CD4-positive, alpha-beta T cell (primary cell): ENCODE measurements at regions not wholly inside any gene's neighbourhood (a gene's known extent, or its start where the extent isn't known, plus 50 kb on each side); places are given as distances from the start of the nearest gene placed in this dataset.

Source experiments
- ATAC-seq: fragments of 200-7000 bp; cut with Tn5 transposase; one replicate; pipeline ENCODE4 v1.10.0; 2022; ENCODE audit warnings: mild to moderate bottlenecking; ENCODE audit not compliant: poor library complexity
- CTCF ChIA-PET: fragments of 350-600 bp; sonication (Branson Sonifier 250); formaldehyde crosslinking; loops from one replicate; lab custom pipeline; 2021; ENCODE audit warnings: antibody characterized with exemption, inconsistent platforms; lab: Charles Lee
- POLR2A ChIA-PET: fragments of 350-600 bp; sonication (Branson Sonifier 250); formaldehyde crosslinking; loops from one replicate; lab custom pipeline; 2021; ENCODE audit warnings: antibody characterized with exemption, inconsistent platforms; lab: Charles Lee
- DNase-seq, 14 experiments: peaks; one replicate each; pipeline ENCODE4 v3.0.0-alpha.2; 2013 to 2020; ENCODE audit warnings: mixed read lengths in 2 of 14
- H3K27ac ChIP-seq, 2 donors: one replicate each; pipeline versions ENCODE4 v1.5.1 to v1.7.0; 2013; ENCODE audit warnings: low read length in 2 of 2, low read depth in 1 of 2, mild to moderate bottlenecking in 1 of 2
- H3K27me3 ChIP-seq, 2 experiments: 1 replicate in 1 of 2; 2 replicates in 1 of 2; pipeline versions ENCODE4 v1.6.1 to v1.7.0; 2013; ENCODE audit warnings: low read length in 2 of 2, control low read depth in 1 of 2, mild to moderate bottlenecking in 1 of 2, moderate library complexity in 1 of 2; ENCODE audit not compliant: insufficient read depth in 2 of 2, control insufficient read depth in 1 of 2
- H3K36me3 ChIP-seq: one replicate; pipeline ENCODE4 v1.6.1; 2013; ENCODE audit warnings: low read length, control low read depth; ENCODE audit not compliant: insufficient read depth
- H3K4me1 ChIP-seq: one replicate; pipeline ENCODE4 v1.6.1; 2013; ENCODE audit warnings: low read length, control low read depth; ENCODE audit not compliant: insufficient read depth
- H3K4me3 ChIP-seq: one replicate; pipeline ENCODE4 v1.5.1; 2013; ENCODE audit warnings: mild to moderate bottlenecking, low read length, moderate library complexity
- H3K9me3 ChIP-seq, 2 experiments: 1 replicate in 1 of 2; 2 replicates in 1 of 2; pipeline versions ENCODE4 v1.6.1 to v1.7.0; 2013; ENCODE audit warnings: low read length in 2 of 2, mild to moderate bottlenecking in 2 of 2, control low read depth in 1 of 2, moderate library complexity in 1 of 2; ENCODE audit not compliant: control insufficient read depth in 1 of 2, insufficient read depth in 1 of 2
- H3K27ac Mint-ChIP-seq: one replicate; pipeline ENCODE4 v1.8.0; 2020; ENCODE audit warnings: mixed read lengths
- H3K27me3 Mint-ChIP-seq: one replicate; pipeline ENCODE4 v1.8.0; 2021; ENCODE audit warnings: mixed read lengths
- H3K36me3 Mint-ChIP-seq: one replicate; pipeline ENCODE4 v1.8.0; 2021; ENCODE audit warnings: low read depth, mixed read lengths
- H3K4me1 Mint-ChIP-seq: one replicate; pipeline ENCODE4 v1.8.0; 2021; ENCODE audit warnings: low read depth, mixed read lengths
- H3K4me3 Mint-ChIP-seq: one replicate; pipeline ENCODE4 v1.8.0; 2020; ENCODE audit warnings: mild to moderate bottlenecking, mixed read lengths
- H3K9me3 Mint-ChIP-seq: one replicate; pipeline ENCODE4 v1.8.0; 2020; ENCODE audit warnings: mixed read lengths
- CTCF ChIP-seq: fragments of 200-600 bp; IDR thresholded peaks from one replicate; pipeline ENCODE4 v1.8.0; 2022; ENCODE audit warnings: antibody characterized with exemption, mild to moderate bottlenecking
- intact Hi-C, 2 experiments: fragments of 100-400 bp; cut with DNase I in 1 of 2; cut with micrococcal nuclease in 1 of 2; formaldehyde crosslinking; loops; one replicate each; pipeline versions ENCODE4 v1.15.1 to v1.9.0; 2023 to 2025; cut with DNase I, micrococcal nuclease

DNA sequence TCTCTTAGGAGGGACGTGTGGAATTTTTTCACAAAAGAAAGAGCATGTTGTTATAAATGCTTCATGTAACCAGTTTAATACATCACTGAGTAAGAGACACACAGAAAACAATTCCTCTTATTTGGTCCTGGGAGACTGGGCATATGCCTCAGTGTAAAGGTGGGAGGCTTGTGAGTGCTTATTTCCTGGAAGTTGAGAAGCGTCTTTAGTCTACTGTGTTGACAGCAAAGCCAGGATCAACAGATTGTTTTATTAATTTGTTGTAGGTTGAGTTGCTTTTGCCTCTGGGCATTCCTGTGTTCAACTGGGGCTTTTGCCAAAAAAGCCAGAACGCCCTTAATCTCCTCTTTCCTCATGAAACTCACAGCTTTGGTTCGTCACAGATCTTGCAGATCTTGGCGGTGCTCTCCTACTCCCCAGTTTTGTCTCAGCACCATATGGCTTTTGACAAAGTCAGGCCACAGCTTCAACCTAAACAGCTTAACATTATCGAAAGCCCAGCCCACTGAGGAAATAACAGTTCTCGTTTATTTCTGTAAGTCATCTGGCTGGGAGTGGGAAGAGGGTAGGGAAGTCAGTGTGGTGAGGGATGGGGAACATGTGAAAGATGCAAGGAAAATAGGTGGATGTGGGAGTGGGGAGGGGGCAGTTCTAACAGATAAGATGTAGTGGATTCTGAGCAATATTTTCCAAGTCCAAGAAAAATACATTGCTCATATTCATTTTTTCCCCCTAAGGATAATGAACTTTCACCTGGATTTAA lies 227.2 kb downstream of the DACT1 start:
- no peak for TF ChIP-seq CTCF
- peaks cover 2% of the 10 kb centered on the region for H3K9me3 Mint-ChIP-seq
- Histone ChIP-seq H3K27ac (no peak overlapping the region), H3K9me3 (peaks cover 0 to 7% of the 10 kb centered on the region in 2 experiments), H3K4me3 (no peak overlapping the region), H3K36me3 (no peaks in the 10 kb centered on the region), H3K27me3 (peaks cover 0 to 2% of the 10 kb centered on the region in 2 experiments), H3K4me1 (no peaks in the 10 kb centered on the region)
- DNase-seq: no peak
- H3K4me1 Mint-ChIP-seq: no peaks in the 10 kb centered on the region
- intact Hi-C loops: no loop called here
- peaks cover 16% of the 10 kb centered on the region for H3K27me3 Mint-ChIP-seq
- ChIA-PET CTCF (no interaction called here), POLR2A (no interaction called here)
- H3K4me3 Mint-ChIP-seq: no peak overlapping the region
- no peaks in the 10 kb centered on the region for H3K36me3 Mint-ChIP-seq
- H3K27ac Mint-ChIP-seq: no peak overlapping the region
- no peak for ATAC-seq

GRCh38 chr14:58865514-58866281 lies 227.9 kb downstream of the DACT1 start:
- POLR2A ChIA-PET: no interaction called here
- no peak for ATAC-seq

GRCh38 chr14:58866391-58866790 lies 228.6 kb downstream of the DACT1 start:
- no peaks in the 10 kb centered on the region for H3K36me3 Mint-ChIP-seq
- no peak overlapping the region for H3K4me3 Mint-ChIP-seq
- Histone ChIP-seq H3K27ac (no peak overlapping the region), H3K9me3 (no peaks in the 10 kb centered on the region), H3K4me1 (no peaks in the 10 kb centered on the region), H3K4me3 (no peak overlapping the region), H3K36me3 (no peaks in the 10 kb centered on the region), H3K27me3 (peaks cover 0 to 2% of the 10 kb centered on the region in 2 experiments)
- H3K4me1 Mint-ChIP-seq: no peaks in the 10 kb centered on the region
- peaks cover 16% of the 10 kb centered on the region for H3K27me3 Mint-ChIP-seq
- no peak overlapping the region for H3K27ac Mint-ChIP-seq
- POLR2A ChIA-PET: no interaction called here
- ATAC-seq: no peak
- CTCF ChIA-PET: no interaction called here
- TF ChIP-seq CTCF: no peak
- H3K9me3 Mint-ChIP-seq: peaks cover 2% of the 10 kb centered on the region
- DNase-seq: no peak
- intact Hi-C loops: no loop called here

More at GRCh38 chr14:58865514-58866281, 227.9 kb downstream of the DACT1 start:
- H3K9me3 Mint-ChIP-seq: peaks cover 2% of the 10 kb centered on the region
- H3K4me1 Mint-ChIP-seq: no peaks in the 10 kb centered on the region
- Histone ChIP-seq H3K27ac (no peak overlapping the region), H3K4me3 (no peak overlapping the region), H3K9me3 (no peaks in the 10 kb centered on the region), H3K36me3 (no peaks in the 10 kb centered on the region), H3K27me3 (peaks cover 0 to 2% of the 10 kb centered on the region in 2 experiments), H3K4me1 (no peaks in the 10 kb centered on the region)
- no peak overlapping the region for H3K4me3 Mint-ChIP-seq
- H3K27me3 Mint-ChIP-seq: peaks cover 16% of the 10 kb centered on the region
- no peak for DNase-seq
- H3K27ac Mint-ChIP-seq: no peak overlapping the region
- CTCF ChIA-PET: no interaction called here
- TF ChIP-seq CTCF: no peak
- no peaks in the 10 kb centered on the region for H3K36me3 Mint-ChIP-seq
- intact Hi-C loops: no loop called here
